HEK293 (cell line): ENCODE measurements at regions not wholly inside any gene's neighbourhood (a gene's known extent, or its start where the extent isn't known, plus 50 kb on each side); places are given as distances from the start of the nearest gene placed in this dataset.

ENCODE experiments used
- CTCF ChIA-PET: fragments of 350-600 bp; formaldehyde crosslinking; extraction: SDS; loops from one replicate; lab custom pipeline; 2021; ENCODE audit warnings: antibody characterized with exemption; lab: Yijun Ruan, JAX
- POLR2A ChIA-PET: fragments of 300-600 bp; formaldehyde crosslinking; extraction: SDS; loops from one replicate; lab custom pipeline; 2020; ENCODE audit warnings: antibody characterized with exemption, inconsistent platforms; lab: Yijun Ruan, JAX
- H3K27ac ChIP-seq: fragments of 200-500 bp; sonication (Bioruptor generic); 2 replicates; pipeline ENCODE4 v1.5.1; 2014; ENCODE audit warnings: low read depth, low read length, control low read depth, inconsistent platforms; ENCODE audit errors: extremely low read depth
- H3K36me3 ChIP-seq, 2 experiments: fragments of 200-500 bp in 1 of 2; sonication (Bioruptor generic) in 1 of 2; 1 replicate in 1 of 2; 2 replicates in 1 of 2; pipeline ENCODE4 v1.5.1; 2014 to 2017; ENCODE audit warnings: inconsistent platforms in 2 of 2, low read length in 2 of 2; ENCODE audit not compliant: control insufficient read depth in 2 of 2, insufficient read depth in 1 of 2
- H3K4me1 ChIP-seq: fragments of 200-500 bp; sonication (Bioruptor generic); 2 replicates; pipeline ENCODE4 v1.5.1; 2014; ENCODE audit warnings: mild to moderate bottlenecking, low read length, inconsistent platforms; ENCODE audit not compliant: control insufficient read depth, insufficient read depth
- H3K4me3 ChIP-seq: 2 replicates; pipeline ENCODE4 v1.5.1; 2011; ENCODE audit warnings: low read depth, mild to moderate bottlenecking, control low read depth, low read length, moderate library complexity
- H3K9me3 ChIP-seq: fragments of 200-500 bp; sonication (Bioruptor generic); 2 replicates; pipeline ENCODE4 v1.5.1; 2014; ENCODE audit warnings: low read depth, low read length, inconsistent platforms; ENCODE audit not compliant: control insufficient read depth, insufficient read depth
- GLI2 ChIP-seq: fragments of 450-650 bp; formaldehyde crosslinking; IDR thresholded peaks from 2 replicates; pipeline ENCODE4; 2017; ENCODE audit warnings: missing biosample characterization, missing genetic modification characterization, low read depth, borderline replicate concordance
- HIC1 ChIP-seq: fragments of 450-650 bp; formaldehyde crosslinking; IDR thresholded peaks from 2 replicates; pipeline ENCODE4 v1.5.1; 2016; ENCODE audit warnings: missing biosample characterization, missing genetic modification characterization
- HOXA7 ChIP-seq: sonication (generic); formaldehyde crosslinking; IDR thresholded peaks from 2 replicates; pipeline ENCODE4 v1.8.1; 2022; ENCODE audit warnings: missing genetic modification reagents, borderline replicate concordance
- MYNN ChIP-seq: fragments of 450-650 bp; formaldehyde crosslinking; IDR thresholded peaks from 2 replicates; pipeline ENCODE4 v1.5.1; 2016; ENCODE audit warnings: missing biosample characterization, missing genetic modification characterization, borderline replicate concordance
- SETDB1 ChIP-seq: IDR thresholded peaks from one replicate; pipeline ENCODE4 v1.6.1; 2017; ENCODE audit warnings: mild to moderate bottlenecking, low read length, moderate library complexity, mixed read lengths; ENCODE audit not compliant: insufficient read length
- SP2 ChIP-seq: fragments of 450-650 bp; formaldehyde crosslinking; IDR thresholded peaks from 2 replicates; pipeline ENCODE4 v1.5.1; 2016; ENCODE audit warnings: missing biosample characterization, missing genetic modification characterization
- SP3 ChIP-seq: fragments of 450-650 bp; formaldehyde crosslinking; IDR thresholded peaks from 2 replicates; pipeline ENCODE4 v1.5.1; 2016; ENCODE audit warnings: missing biosample characterization, missing genetic modification characterization
- TRIM28 ChIP-seq: IDR thresholded peaks from 2 replicates; pipeline ENCODE4 v1.6.1; 2011; ENCODE audit warnings: low read length, control low read depth, borderline replicate concordance
- WT1 ChIP-seq: fragments of 450-650 bp; formaldehyde crosslinking; IDR thresholded peaks from 2 replicates; pipeline ENCODE4 v1.5.1; 2016; ENCODE audit warnings: missing biosample characterization, missing genetic modification characterization
- YY2 ChIP-seq: fragments of 450-650 bp; formaldehyde crosslinking; IDR thresholded peaks from 2 replicates; pipeline ENCODE4 v1.5.1; 2016; ENCODE audit warnings: missing biosample characterization, missing genetic modification characterization
- ZBTB1 ChIP-seq: fragments of 450-650 bp; formaldehyde crosslinking; IDR thresholded peaks from 2 replicates; pipeline ENCODE4 v1.5.1; 2016; ENCODE audit warnings: missing biosample characterization, missing genetic modification characterization
- ZBTB17 ChIP-seq: fragments of 450-650 bp; formaldehyde crosslinking; IDR thresholded peaks from 2 replicates; pipeline ENCODE4 v1.5.1; 2016; ENCODE audit warnings: missing biosample characterization, missing genetic modification characterization
- ZEB2 ChIP-seq: fragments of 450-650 bp; formaldehyde crosslinking; IDR thresholded peaks from 2 replicates; pipeline ENCODE4 v1.5.1; 2016; ENCODE audit warnings: missing biosample characterization, missing genetic modification characterization
- ZNF133 ChIP-seq: fragments of 450-650 bp; formaldehyde crosslinking; IDR thresholded peaks from 2 replicates; pipeline ENCODE4 v1.5.1; 2016; ENCODE audit warnings: missing biosample characterization, missing genetic modification characterization
- ZNF146 ChIP-seq: fragments of 450-650 bp; formaldehyde crosslinking; IDR thresholded peaks from 2 replicates; pipeline ENCODE4 v1.5.1; 2016; ENCODE audit warnings: missing biosample characterization, missing genetic modification characterization
- ZNF221 ChIP-seq: fragments of 450-650 bp; formaldehyde crosslinking; IDR thresholded peaks from 2 replicates; pipeline ENCODE4 v1.5.1; 2017; ENCODE audit warnings: missing biosample characterization, missing genetic modification characterization, borderline replicate concordance
- ZNF26 ChIP-seq: fragments of 450-650 bp; formaldehyde crosslinking; IDR thresholded peaks from 2 replicates; pipeline ENCODE4 v1.5.1; 2016; ENCODE audit warnings: missing biosample characterization, missing genetic modification characterization
- ZNF398 ChIP-seq: fragments of 450-650 bp; formaldehyde crosslinking; IDR thresholded peaks from 2 replicates; pipeline ENCODE4 v1.5.1; 2017; ENCODE audit warnings: missing biosample characterization, missing genetic modification characterization
- ZNF404 ChIP-seq: fragments of 450-650 bp; formaldehyde crosslinking; IDR thresholded peaks from 2 replicates; pipeline ENCODE4 v1.5.1; 2017; ENCODE audit warnings: missing biosample characterization, missing genetic modification characterization
- ZNF473 ChIP-seq: fragments of 450-650 bp; formaldehyde crosslinking; IDR thresholded peaks from 2 replicates; pipeline ENCODE4 v1.5.1; 2017; ENCODE audit warnings: missing biosample characterization, missing genetic modification characterization
- ZNF501 ChIP-seq: fragments of 450-650 bp; formaldehyde crosslinking; IDR thresholded peaks from 2 replicates; pipeline ENCODE4 v1.5.1; 2016; ENCODE audit warnings: missing biosample characterization, missing genetic modification characterization
- ZNF529 ChIP-seq: fragments of 450-650 bp; formaldehyde crosslinking; IDR thresholded peaks from 2 replicates; pipeline ENCODE4 v1.5.1; 2017; ENCODE audit warnings: missing genetic modification characterization, missing biosample characterization; ENCODE audit not compliant: insufficient replicate concordance
- ZNF623 ChIP-seq: fragments of 450-650 bp; formaldehyde crosslinking; IDR thresholded peaks from 2 replicates; pipeline ENCODE4 v1.5.1; 2016; ENCODE audit warnings: missing biosample characterization, missing genetic modification characterization
- ZNF704 ChIP-seq: fragments of 450-650 bp; formaldehyde crosslinking; IDR thresholded peaks from 2 replicates; pipeline ENCODE4 v1.5.1; 2016; ENCODE audit warnings: missing biosample characterization, missing genetic modification characterization
- ZNF768 ChIP-seq: fragments of 450-650 bp; formaldehyde crosslinking; IDR thresholded peaks from 2 replicates; pipeline ENCODE4 v1.5.1; 2018; ENCODE audit warnings: missing biosample characterization, mild to moderate bottlenecking, missing genetic modification characterization
- ZNF776 ChIP-seq: fragments of 450-650 bp; formaldehyde crosslinking; IDR thresholded peaks from 2 replicates; pipeline ENCODE4 v1.5.0; 2017; ENCODE audit warnings: missing biosample characterization, missing genetic modification characterization, borderline replicate concordance
- TF ChIP-seq, protein P1 (sequence below): fragments of 450-650 bp; formaldehyde crosslinking; optimal IDR thresholded peaks from 2 replicates; pipeline ENCODE3; 2016; ENCODE audit warnings: missing biosample characterization, mild to moderate bottlenecking, missing genetic modification characterization
- TF ChIP-seq, protein P2 (sequence below): fragments of 450-650 bp; formaldehyde crosslinking; IDR thresholded peaks from 2 replicates; pipeline ENCODE4 v1.5.1; 2016; ENCODE audit warnings: missing biosample characterization, missing genetic modification characterization, low read depth

- POLR2A ChIA-PET = no interaction called here
Observed at GRCh38 chr6:97666889-97667288, 383.9 kb upstream of the MMS22L start.

GRCh38 chr6:97668716-97669115, 385.7 kb upstream of the MMS22L start:
- Histone ChIP-seq H3K9me3 (no peaks in the 10 kb centered on the region), H3K4me1 (no peaks in the 10 kb centered on the region), H3K27ac (no peak overlapping the region), H3K4me3 (no peak overlapping the region), H3K36me3 (no peaks in the 10 kb centered on the region)
- ChIA-PET POLR2A (no interaction called here), CTCF (no interaction called here)
- TF ChIP-seq ZNF473 (tag by site-specific recombination) (no peak), ZNF704 (tag by site-specific recombination) (no peak), HIC1 (tag by site-specific recombination) (no peak), ZNF133 (tag by site-specific recombination) (no peak), ZNF221 (no peak), ZNF776 (no peak), YY2 (tag by site-specific recombination) (no peak), HOXA7 (no peak), ZBTB1 (tag by site-specific recombination) (no peak), ZNF26 (tag by site-specific recombination) (no peak), ZNF768 (no peak), ZNF398 (tag by site-specific recombination) (no peak), SETDB1 (no peak), WT1 (no peak)
- TF ChIP-seq, protein P1, sequence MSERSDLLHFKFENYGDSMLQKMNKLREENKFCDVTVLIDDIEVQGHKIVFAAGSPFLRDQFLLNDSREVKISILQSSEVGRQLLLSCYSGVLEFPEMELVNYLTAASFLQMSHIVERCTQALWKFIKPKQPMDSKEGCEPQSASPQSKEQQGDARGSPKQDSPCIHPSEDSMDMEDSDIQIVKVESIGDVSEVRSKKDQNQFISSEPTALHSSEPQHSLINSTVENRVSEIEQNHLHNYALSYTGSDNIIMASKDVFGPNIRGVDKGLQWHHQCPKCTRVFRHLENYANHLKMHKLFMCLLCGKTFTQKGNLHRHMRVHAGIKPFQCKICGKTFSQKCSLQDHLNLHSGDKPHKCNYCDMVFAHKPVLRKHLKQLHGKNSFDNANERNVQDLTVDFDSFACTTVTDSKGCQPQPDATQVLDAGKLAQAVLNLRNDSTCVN (tag by site-specific recombination) = no peak
- TF ChIP-seq, protein P2, sequence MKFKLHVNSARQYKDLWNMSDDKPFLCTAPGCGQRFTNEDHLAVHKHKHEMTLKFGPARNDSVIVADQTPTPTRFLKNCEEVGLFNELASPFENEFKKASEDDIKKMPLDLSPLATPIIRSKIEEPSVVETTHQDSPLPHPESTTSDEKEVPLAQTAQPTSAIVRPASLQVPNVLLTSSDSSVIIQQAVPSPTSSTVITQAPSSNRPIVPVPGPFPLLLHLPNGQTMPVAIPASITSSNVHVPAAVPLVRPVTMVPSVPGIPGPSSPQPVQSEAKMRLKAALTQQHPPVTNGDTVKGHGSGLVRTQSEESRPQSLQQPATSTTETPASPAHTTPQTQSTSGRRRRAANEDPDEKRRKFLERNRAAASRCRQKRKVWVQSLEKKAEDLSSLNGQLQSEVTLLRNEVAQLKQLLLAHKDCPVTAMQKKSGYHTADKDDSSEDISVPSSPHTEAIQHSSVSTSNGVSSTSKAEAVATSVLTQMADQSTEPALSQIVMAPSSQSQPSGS = no peak

More at GRCh38 chr6:97666889-97667288, 383.9 kb upstream of the MMS22L start:
- Histone ChIP-seq H3K4me3 (no peak overlapping the region), H3K27ac (no peak overlapping the region), H3K36me3 (no peaks in the 10 kb centered on the region), H3K9me3 (no peaks in the 10 kb centered on the region), H3K4me1 (no peaks in the 10 kb centered on the region)
- no peak for TF ChIP-seq ZNF146
- no peak for TF ChIP-seq SP3 (tag by site-specific recombination)
- no peak for TF ChIP-seq ZEB2
- TF ChIP-seq ZNF501 (tag by site-specific recombination) = no peak
- no peak for TF ChIP-seq GLI2 (tag by site-specific recombination)
- no peak for TF ChIP-seq MYNN (tag by site-specific recombination)
- no peak for TF ChIP-seq SP2
- no peak for TF ChIP-seq ZNF623 (tag by site-specific recombination)
- no peak for TF ChIP-seq ZNF529
- no peak for TF ChIP-seq TRIM28
- TF ChIP-seq ZNF768 = no peak
- TF ChIP-seq ZBTB17 (tag by site-specific recombination) = no peak
- TF ChIP-seq ZNF404 = no peak
- TF ChIP-seq, all 188 proteins: peak for 0
- CTCF ChIA-PET = no interaction called here
